NCI-H1105 (cell line): ENCODE measurements at regions not wholly inside any gene's neighbourhood (a gene's known extent, or its start where the extent isn't known, plus 50 kb on each side); places are given as distances from the start of the nearest gene placed in this dataset.
"Not testable (repeated sequence)": the region's sequence is repeated elsewhere in the genome, so short reads cannot be mapped to it uniquely, and the experiment has no call there.

Source experiments
- DNase-seq: peaks from one replicate; lab custom pipeline; 2025; lab: John Stamatoyannopoulos, UW

DNA sequence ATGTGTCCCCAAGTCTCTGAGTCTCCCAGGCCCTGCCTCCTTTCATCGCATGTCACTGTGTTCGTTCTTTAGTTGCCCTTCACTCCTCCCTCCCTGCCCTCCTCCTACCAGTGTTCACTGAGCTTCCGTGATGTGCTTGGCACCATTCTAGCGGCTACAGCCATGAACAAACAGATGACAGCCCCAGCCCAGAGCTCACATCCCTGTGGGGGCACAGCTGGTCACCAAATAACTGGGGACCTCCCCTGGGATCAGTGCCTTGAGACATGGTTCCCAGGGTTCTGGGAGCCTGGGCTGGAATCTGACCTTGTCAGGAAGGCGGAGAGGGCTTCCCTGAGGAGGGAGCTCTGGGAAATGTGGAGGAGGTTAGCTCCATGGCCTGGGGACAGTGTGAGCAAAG, 320.7 kb downstream of the PTPRU start:
- no peak for DNase-seq

DNA sequence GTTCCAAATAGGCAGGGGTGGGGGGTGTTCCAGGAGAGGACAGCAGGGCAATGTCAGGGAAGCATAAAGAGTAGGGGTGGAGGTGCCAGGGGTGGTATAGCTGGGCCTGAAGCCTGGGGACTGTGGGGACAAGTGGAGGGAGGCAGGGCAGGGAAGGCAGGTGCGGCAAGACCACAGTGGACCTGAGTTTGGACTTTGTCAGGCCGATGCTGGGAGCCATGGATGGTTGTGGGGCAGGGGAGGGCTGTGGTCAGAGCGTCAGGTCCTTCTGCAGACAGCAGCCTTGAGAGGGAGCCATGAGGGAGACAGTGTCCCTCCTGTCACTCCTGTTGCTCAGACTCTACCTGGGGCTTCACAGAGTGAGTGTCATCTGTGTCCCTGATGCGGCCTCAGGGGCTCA, 320.3 kb downstream of the PTPRU start:
- DNase-seq = no peak

DNA sequence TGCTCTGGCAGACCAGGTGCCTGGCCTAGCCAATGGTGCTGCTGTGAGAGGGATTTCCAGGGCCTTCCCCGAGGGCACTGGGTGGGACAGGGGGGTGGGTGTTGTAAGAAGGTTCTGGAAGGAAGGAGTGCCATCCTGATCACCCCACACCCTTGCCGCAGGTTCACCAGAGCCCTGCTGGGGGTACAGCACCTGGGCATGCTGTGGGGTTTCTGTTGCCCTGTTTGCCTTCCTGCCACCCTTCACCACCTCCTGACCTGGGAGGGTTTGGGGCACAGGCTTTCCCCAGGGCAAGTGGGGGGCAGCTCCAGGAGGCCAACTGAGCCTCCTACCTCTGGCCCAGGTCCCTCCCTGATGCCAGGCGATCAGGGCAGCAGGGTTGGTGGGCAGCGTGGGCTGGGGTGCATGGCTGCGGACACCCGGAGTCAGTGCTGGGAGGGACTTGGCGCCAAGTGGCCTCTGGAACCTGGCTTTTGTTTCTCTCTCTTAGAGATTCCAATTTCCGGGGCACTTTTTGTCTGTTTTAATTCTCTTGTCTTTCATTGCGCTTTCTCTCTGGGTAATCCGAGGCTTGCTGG, 318.8 kb downstream of the PTPRU start:
- DNase-seq = no peak

DNA sequence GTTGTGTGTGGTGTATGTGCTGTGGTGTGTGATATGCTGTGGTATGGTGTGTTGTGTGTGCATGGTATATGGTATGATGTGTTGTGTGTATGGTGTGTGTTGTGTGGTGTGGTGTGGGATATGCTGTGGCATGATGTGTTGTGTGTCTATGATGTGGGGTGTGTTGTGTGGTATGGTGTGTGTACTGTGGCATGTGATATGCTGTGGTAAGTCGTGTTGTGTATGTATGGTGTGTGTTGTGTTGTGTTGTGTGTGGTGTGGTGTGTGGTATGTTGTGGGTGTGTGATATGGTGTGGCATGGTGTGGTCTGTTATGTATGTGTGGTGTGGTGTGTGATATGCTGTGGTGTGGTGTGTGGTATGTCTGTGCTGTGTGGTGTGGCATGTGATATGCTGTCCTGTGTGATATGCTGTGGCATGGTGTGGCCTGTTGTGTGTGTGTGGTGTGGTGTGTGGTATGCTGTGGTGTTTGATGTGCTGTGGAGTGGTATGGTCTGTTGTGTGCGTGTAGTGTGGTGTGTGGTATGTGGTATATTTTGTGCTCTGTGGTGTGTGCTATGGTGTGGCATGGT, 318.0 kb downstream of the PTPRU start:
- DNase-seq = no peak

DNA sequence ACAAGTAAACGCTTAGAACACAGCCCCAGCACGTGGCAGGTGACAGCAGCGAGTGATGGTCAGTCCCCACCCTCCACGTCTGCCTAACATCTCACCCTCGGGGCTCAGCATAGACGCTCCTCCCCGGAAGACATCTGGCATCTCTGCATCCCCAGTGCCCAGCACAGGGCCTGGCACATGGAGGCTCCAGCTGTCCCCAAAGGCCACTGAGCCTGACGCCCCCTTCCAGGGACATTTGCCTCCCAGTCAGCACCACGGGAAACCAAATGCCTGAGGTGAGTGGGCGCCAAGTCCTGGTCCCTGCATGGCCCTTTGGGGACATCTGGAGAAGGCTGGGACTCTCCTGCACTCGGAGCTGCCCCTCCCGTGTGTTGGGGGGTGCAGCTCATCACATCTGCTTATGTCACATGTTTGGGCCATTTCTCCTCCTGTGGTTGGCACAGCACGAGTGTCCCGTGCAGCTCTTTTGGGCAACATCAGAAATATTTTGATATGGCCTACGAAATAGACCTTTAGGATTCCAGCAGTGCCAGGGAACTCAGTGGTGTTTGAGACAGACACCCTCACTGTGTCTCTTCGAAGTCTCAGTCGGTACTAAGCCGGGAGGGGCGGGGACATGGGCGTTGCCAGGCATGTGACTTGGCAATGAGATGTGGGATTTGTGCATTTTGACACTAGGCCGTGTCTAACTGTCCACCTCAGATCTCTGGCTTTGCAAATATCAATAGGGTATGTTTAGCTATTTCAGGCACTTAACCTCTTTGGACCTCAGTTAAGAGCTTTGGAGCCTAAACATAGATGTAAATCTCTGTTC, 315.0 kb downstream of the PTPRU start:
- no peak for DNase-seq

DNA sequence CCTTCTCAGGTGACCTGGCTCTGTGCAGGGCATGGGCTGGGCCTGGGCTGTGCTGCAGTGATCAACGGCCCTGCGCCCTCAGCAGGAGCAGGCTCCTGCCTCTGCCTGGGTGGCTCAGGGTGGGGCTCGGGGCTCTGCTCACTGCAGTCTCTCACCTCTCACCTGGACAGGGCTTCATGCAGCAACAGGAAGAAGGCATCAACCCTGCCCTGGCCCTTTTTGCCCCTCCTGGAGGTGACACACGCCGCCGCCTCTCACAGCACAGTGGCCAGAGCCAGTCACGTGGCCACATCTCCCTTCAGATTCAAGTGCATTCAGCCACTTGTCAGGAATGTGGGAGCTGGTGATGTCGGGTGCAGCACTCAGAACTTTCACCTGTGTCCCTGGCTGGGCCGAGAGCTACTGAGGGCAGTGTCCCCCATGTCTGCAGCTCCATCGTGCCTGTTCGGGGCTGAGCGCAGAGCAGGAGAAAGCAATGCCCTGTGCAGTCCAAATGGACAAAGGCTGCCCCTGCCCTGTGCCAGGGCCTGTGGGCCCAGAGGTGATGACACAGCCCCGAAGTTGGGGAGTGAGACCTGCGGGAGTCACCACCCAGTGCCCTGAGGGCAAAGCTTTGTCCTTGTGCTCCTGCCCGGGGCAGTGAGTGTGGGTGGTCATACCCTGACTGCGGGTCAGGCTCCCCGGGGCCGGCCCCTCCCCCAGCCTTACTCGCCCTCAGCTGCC, 314.0 kb downstream of the PTPRU start:
- no peak for DNase-seq

DNA sequence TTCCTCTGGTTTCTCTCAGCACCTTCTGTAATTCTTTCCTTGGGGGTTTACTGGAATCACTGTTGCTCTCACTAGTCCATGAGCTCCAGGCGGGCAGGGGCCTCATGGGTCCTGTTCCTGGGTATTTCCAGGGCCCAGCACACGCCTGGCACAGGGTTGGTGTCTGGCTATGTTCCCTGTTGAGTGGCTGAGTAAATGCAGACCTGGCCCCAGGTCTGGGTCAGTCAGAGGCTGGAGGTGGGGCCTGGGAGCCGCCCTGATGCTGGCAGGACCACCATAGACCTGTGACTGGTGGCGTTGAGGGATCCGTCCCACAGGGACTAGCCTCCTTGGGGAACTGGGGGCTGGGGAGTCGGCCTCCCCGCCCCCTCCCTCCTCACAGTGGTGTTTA, 313.4 kb downstream of the PTPRU start:
- DNase-seq = not testable (repeated sequence)

DNA sequence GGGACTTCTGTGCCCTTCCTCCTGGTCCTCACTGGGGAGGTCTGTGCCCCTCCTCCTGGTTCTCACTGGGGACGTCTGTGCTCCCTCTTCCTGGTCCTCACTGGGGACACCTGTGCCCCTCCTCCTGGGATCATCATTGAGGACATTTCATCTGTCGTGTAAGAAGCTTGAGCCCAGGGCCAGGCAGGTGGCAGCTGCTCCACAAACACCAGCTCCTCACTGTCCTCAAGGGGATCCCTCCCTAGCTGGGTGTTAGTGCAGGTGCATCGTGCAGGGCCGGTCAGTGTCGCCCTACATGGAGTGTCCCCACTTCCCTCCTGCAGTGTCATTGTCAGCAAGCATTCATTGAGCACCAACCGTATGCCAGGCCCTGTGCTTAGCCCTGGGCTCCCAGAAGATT, 312.7 kb downstream of the PTPRU start:
- no peak for DNase-seq

DNA sequence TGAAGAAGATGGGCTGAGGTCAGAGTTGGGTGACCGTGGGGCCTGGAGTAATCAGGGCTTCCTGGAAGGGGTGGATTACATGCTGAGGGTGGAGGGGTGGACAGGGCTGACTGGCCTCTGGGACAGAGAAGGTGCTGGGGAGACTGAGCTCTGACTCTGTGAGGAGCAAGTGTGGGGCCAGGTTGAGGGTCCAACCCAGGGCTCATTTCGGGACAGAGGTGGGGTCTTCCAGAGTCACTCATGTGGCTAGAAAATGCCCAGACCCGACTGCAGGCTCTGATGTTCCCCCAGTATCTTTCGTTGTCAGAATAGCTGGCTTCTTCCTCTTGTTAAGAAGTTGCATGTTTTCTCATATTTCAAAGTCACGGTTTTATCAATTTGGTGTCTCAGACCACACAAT, 311.8 kb downstream of the PTPRU start:
- no peak for DNase-seq

DNA sequence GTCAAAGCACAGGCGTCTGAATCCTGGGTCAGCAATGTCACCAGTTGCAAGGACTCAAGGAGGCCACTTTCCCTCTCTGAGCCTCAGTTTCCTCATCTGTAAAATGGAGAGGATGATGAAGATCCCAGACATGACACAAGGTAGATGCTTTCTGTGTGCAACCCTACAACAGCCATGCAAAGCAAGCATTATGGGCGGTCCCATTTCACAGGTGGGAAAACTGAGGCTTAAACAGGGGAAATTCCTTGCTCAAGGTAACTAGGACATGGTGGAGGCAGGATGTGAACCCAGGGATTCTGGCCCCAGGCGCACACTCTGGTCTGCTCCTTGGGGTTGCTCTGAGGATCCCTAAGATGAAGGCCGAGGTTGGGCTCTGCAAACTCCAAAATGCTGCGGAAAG, 311.0 kb downstream of the PTPRU start:
- DNase-seq = no peak

DNA sequence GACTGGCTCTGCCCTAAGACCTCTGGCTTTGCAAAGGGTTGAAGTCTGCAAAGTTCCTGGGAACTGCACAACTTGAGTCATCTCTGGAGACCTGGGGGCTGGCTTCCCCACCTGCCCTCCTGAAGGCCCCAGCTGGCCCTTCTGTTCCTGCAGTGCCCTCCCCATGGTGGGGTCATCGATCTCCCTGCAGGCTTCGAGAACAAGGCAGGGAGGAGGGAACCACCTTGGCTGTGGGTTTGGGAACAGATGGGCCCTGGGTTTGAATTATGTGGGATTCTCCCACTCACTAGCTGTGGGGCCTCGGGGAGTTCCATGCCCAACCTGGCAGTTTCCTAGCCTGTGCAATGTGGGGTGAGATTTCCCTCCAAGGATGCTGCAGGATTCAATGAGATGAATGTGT, 310.2 kb downstream of the PTPRU start:
- DNase-seq = no peak

DNA sequence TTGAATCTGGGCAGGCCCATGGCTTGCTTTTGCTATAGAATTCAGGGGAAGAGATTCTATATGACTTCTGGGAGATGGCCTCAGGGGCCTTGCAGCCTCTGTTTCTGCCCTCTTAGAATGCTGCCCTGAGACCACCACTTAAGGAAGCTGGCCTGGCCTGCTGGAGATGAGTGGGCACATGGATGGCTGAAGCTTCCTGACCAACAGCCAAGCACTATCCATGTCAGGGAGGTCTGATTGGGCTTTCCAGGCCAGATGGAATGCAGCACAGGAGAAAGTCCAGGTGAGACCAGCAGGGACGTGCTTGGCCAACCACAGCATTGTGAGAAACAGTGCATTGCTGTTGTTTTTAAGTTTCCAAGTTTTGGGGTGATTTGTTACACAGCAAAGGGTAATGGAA, 308.1 kb downstream of the PTPRU start:
- no peak for DNase-seq

DNA sequence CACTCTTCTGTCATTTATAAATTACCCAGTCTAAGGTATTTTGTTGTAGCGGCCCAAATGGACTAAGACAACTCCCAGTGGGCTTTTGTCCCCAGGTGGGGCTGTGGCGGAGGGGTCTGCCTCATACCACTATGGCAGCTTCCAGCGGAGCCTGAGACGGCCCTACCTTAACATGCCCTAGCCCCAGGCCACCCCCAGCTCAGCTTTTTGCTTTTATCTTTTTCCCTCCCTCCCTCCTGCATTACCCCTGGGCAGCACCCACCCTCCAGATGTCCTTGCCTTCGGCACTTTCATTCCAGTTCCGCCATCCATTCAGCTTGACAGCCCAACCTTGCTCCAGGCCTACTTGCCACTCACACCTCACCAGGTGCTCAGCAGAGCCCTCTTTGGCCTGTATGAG, 307.3 kb downstream of the PTPRU start:
- no peak for DNase-seq

DNA sequence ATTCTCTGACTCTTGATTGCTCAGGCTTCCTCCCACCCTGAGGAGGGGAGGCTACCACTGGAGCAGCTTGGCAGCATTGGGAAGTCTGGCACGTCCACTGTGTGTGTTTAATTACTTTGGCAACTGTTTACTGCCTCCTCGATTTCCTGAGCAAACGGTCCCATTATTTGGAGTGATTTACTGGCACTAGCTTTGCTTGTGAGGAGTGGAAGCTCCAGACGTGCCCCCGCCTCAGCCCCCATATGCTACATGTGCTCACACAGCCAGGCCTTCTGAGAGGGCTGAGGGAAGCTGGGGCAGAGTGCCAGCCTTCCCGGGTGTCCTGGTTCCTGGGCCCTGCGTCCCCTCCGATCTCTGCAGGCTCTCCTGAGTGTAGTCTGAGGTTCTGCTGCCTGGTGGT, 306.2 kb downstream of the PTPRU start:
- DNase-seq = peak; percentile 70

DNA sequence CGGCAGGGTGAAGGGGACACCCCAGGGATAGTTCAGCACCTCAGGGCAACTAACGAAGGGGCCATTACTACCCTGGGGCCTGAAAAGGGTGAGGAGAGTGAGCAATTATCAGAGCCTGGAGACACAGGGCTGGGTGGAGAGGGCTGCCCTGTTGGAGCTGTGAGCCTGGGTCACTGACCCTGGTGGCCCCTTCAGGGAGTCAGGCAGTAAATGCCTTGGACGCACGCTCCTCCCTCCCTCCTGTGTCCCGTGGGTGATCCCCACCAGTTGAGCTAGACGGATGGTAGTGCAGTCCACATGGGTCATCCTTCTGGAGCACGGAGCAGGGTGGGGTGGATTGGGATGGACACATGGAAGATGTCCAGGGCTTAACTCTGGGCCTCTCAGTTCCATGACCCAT, 305.3 kb downstream of the PTPRU start:
- no peak for DNase-seq

DNA sequence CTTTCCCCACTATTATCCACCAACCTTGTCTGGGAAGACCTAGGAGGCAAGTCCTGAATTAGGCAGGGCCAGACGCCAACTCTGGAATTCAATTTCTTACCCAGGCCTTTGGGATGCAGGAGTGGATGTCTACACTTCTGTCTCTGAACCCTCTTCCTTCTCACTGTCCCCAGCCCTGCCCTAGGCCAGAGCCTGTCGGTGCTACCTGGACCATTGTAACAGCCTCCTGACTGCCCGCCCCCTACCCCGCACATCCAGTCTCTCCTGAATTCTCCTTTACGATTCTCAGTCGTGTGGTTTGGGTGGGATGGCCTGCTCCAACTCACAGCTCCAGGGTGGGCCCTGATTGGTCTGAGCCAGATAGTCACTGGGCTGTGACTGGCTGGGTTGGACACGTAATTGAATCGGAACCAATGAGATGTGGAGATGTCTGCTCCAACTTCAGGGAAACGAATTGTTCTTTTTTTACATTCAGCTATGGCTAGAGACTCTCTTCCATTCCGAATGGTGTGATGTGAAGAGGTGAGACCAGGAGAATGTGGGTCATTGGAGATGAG, 304.6 kb downstream of the PTPRU start:
- no peak for DNase-seq

DNA sequence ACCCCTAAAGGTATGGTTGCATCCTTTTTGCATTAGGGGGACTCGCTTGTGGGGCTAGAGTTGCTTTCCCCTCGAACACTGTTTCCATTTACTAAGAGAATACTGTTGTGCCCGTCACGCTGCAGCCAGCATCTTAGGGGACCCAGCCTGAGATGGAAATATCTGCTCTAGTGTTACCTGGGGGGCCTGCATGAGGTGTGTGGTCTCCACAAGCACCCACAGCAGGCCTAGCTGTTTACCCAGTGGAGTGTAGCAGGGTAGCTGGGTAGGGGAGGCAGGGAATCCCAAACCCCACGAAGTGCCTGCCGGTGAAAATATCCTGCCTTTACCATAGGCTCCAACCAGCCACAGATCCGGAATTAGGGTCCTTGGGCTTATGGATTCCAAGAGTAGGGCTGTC, 303.6 kb downstream of the PTPRU start:
- no peak for DNase-seq

DNA sequence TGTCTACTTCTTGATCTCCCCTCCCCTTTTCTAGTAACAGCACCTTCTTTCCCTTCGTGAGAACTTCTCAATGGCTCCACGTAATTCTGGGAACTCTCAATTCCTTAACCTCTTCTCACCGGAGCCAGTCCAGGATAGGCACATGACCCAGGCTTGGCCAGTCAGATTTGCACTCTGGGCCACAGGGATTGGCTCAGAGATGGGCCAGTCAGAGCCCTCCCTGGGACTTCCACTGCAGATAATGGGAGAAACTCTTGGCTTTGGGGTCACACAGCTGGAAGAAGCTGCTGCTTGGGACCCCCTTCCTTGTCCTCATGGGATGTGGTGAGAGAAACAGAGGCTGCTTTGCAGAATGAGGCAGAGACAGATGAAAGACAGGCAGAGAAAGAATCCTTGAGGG, 302.3 kb downstream of the PTPRU start:
- DNase-seq = no peak

DNA sequence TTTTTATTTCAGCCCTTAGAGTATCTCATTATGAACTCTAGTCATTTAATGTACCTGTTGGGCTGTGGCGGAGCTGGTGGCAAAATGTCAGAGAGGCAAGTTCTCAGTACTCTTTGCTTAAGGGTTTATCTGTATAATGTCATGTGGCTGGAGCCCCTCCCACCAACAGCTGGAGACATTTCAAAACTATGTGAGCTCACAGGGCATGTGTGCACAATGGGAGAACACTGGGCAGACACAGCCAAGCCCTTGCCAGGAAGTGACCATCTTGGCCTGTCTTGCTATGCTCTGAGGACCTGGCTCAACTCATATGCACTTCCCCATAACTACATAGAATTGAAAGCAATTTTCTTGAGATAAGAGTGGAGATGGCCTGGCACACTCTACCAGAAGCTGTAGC, 296.4 kb downstream of the PTPRU start:
- DNase-seq = no peak

DNA sequence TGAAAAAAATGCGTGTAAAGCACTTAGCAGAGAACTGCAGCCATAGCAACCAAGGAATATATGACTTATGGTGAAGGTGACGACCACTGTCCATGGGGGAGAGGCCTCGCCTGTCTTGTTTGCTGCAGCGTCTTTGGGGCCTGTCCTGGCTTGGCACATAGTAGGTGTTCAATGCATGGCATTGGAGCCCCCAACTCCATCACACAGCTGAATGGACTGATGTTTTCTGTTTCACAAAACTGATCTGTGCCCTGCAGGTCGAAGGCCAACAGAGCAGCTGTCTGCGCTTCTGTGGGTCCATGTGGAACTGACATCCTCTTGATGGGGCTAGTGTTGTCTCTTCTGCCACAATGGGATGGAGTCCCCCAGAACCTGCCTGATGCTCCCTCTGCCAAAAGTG, 296.0 kb downstream of the PTPRU start:
- DNase-seq = no peak

DNA sequence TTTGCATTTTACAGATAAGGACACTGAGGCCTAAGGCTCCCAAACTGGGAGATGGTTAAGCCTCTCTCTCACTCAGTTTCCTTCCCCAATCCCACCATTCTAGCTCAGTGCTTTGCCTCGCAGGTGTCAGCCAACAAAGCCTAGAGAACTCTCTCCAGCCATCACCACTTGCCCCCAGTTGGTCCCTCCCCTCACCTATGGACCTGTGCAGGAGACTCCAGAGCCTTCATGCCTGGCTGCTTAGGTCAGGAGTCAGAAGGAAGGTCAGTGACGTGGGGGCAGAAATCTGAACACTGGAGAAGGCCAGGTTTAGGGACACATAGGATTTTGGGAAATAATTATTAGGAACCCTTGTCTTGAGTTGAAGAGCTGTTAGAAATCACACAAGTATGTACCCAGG, 295.3 kb downstream of the PTPRU start:
- DNase-seq = no peak

DNA sequence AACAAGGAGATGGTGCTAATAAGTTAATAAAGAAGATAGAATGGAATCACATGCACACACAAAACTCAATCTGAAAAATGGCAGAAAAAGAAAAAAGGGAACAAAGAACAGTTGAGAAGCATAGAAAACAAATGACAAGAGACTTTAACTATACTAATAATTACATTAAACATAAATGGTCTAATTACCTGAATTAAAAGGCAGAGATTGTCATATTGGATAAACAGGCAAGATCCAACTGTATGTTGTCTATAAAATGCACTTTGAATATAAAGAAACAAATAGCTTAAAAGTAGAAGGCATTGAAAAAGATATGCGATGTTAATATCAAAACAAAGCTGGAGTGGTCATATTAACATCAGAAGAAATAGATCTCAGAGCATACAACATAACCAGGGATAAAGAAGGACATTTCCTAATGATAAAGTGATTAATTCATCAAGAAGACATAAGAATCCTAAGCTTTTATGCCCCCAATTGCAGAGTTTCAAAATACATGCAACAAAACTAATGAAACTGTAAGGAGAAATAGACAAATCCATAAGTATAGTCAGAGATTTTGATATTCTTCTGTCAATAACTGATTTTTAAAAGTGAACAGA, 293.5 kb downstream of the PTPRU start:
- no peak for DNase-seq
